ENCODE measurements at regions not wholly inside any gene's neighbourhood (a gene's known extent, or its start where the extent isn't known, plus 50 kb on each side); places are given as distances from the start of the nearest gene placed in this dataset.

GRCh38 chr13:104025303-104025702 is 959.1 kb upstream of the SLC10A2 start:
- no peaks in the 10 kb centered on the region for H3K9me2 ChIP-seq (ENCODE audit: low read depth, low read length)
- H3K9ac ChIP-seq (ENCODE audit: low read length): no peak overlapping the region
- no peak for TF ChIP-seq EZH2 (IDR thresholded peaks at IDR 0.05; ENCODE audit: borderline replicate concordance, low read length)
- TF ChIP-seq, protein P1, sequence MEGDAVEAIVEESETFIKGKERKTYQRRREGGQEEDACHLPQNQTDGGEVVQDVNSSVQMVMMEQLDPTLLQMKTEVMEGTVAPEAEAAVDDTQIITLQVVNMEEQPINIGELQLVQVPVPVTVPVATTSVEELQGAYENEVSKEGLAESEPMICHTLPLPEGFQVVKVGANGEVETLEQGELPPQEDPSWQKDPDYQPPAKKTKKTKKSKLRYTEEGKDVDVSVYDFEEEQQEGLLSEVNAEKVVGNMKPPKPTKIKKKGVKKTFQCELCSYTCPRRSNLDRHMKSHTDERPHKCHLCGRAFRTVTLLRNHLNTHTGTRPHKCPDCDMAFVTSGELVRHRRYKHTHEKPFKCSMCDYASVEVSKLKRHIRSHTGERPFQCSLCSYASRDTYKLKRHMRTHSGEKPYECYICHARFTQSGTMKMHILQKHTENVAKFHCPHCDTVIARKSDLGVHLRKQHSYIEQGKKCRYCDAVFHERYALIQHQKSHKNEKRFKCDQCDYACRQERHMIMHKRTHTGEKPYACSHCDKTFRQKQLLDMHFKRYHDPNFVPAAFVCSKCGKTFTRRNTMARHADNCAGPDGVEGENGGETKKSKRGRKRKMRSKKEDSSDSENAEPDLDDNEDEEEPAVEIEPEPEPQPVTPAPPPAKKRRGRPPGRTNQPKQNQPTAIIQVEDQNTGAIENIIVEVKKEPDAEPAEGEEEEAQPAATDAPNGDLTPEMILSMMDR (IDR thresholded peaks at IDR 0.05; ENCODE audit: low read length): no peak
- H3F3A ChIP-seq (ENCODE audit: insufficient read depth, low read length): no peaks in the 10 kb centered on the region
- no peaks in the 10 kb centered on the region for H3K79me2 ChIP-seq (ENCODE audit: insufficient read depth, low read length)
- H3K4me1 ChIP-seq (ENCODE audit: insufficient read depth, low read length, severe bottlenecking): no peaks in the 10 kb centered on the region
- no peak overlapping the region for H3K4me3 ChIP-seq (ENCODE audit: low read depth, low read length, poor library complexity, severe bottlenecking)
- H3K9me3 ChIP-seq (ENCODE audit: low read length): no peaks in the 10 kb centered on the region
- H3K4me2 ChIP-seq (ENCODE audit: low read length): no peak overlapping the region
- no peaks in the 10 kb centered on the region for H4K20me1 ChIP-seq (ENCODE audit: insufficient read depth, low read length)
- H3K27ac ChIP-seq (ENCODE audit: low read depth, low read length, poor library complexity, severe bottlenecking): no peak overlapping the region
- no peaks in the 10 kb centered on the region for H3K27me3 ChIP-seq (ENCODE audit: insufficient read depth, low read length)
- no peak overlapping the region for H2AFZ ChIP-seq (ENCODE audit: low read length)
- H3K36me3 ChIP-seq (ENCODE audit: insufficient read depth, low read length): no peaks in the 10 kb centered on the region

- Histone ChIP-seq H3K27ac (ENCODE audit: low read depth, low read length, poor library complexity, severe bottlenecking) (no peak overlapping the region), H3F3A (ENCODE audit: insufficient read depth, low read length) (no peaks in the 10 kb centered on the region), H2AFZ (ENCODE audit: low read length) (no peak overlapping the region), H3K4me1 (ENCODE audit: insufficient read depth, low read length, severe bottlenecking) (no peaks in the 10 kb centered on the region), H3K4me2 (ENCODE audit: low read length) (no peak overlapping the region), H3K9me3 (ENCODE audit: low read length) (no peaks in the 10 kb centered on the region), H3K4me3 (ENCODE audit: low read depth, low read length, poor library complexity, severe bottlenecking) (no peak overlapping the region), H3K79me2 (ENCODE audit: insufficient read depth, low read length) (no peaks in the 10 kb centered on the region), H3K36me3 (ENCODE audit: insufficient read depth, low read length) (no peaks in the 10 kb centered on the region), H3K9ac (ENCODE audit: low read length) (no peak overlapping the region), H3K9me2 (ENCODE audit: low read depth, low read length) (no peaks in the 10 kb centered on the region), H3K27me3 (ENCODE audit: insufficient read depth, low read length) (no peaks in the 10 kb centered on the region), H4K20me1 (ENCODE audit: insufficient read depth, low read length) (no peaks in the 10 kb centered on the region)
- TF ChIP-seq, protein P1 (IDR thresholded peaks at IDR 0.05; ENCODE audit: low read length): no peak
- TF ChIP-seq EZH2 (IDR thresholded peaks at IDR 0.05; ENCODE audit: borderline replicate concordance, low read length): no peak
Measured at GRCh38 chr13:104024416-104025170, 958.4 kb upstream of the SLC10A2 start.

DNA sequence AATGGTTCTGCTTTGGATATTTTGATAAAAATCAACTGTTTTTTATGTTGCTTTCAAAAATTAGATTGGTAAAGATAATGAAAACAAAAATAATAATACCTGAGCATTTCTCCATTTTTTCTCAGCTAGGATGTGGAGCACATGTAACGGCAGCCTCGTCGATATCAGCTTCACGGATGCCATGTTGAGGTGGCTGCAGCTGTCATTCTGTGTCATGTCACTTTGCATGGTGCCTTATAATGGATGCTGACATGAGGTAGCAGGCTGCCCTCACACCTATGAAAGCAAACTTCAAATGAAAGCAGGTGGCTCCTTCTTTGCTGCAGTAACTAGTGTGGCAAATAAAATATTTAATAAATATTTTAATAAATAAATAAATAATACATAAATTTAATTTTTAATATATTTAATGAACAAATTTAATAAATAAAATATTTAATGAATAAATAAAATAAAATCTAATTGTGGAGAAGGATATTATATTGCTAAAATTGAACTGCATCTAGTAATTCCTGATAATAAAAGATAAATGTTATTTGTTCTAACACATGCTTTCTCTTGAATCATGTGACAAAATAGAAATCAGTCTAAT is 955.7 kb upstream of the SLC10A2 start:
- Histone ChIP-seq H3K4me2 (ENCODE audit: low read length) (no peak overlapping the region), H3K9ac (ENCODE audit: low read length) (no peak overlapping the region), H3K9me3 (ENCODE audit: low read length) (no peaks in the 10 kb centered on the region), H3K9me2 (ENCODE audit: low read depth, low read length) (no peaks in the 10 kb centered on the region), H3K79me2 (ENCODE audit: insufficient read depth, low read length) (no peaks in the 10 kb centered on the region), H3K4me1 (ENCODE audit: insufficient read depth, low read length, severe bottlenecking) (no peaks in the 10 kb centered on the region), H3F3A (ENCODE audit: insufficient read depth, low read length) (no peaks in the 10 kb centered on the region), H3K27me3 (ENCODE audit: insufficient read depth, low read length) (no peaks in the 10 kb centered on the region), H3K4me3 (ENCODE audit: low read depth, low read length, poor library complexity, severe bottlenecking) (no peak overlapping the region), H3K36me3 (ENCODE audit: insufficient read depth, low read length) (no peaks in the 10 kb centered on the region), H2AFZ (ENCODE audit: low read length) (no peak overlapping the region), H4K20me1 (ENCODE audit: insufficient read depth, low read length) (no peaks in the 10 kb centered on the region), H3K27ac (ENCODE audit: low read depth, low read length, poor library complexity, severe bottlenecking) (no peak overlapping the region)
- TF ChIP-seq, protein P1 (IDR thresholded peaks at IDR 0.05; ENCODE audit: low read length): no peak
- no peak for TF ChIP-seq EZH2 (IDR thresholded peaks at IDR 0.05; ENCODE audit: borderline replicate concordance, low read length)
